Astrocyte of the cerebellum (primary cell): ENCODE measurements at regions not wholly inside any gene's neighbourhood (a gene's known extent, or its start where the extent isn't known, plus 50 kb on each side); places are given as distances from the start of the nearest gene placed in this dataset.

Experiments
- DNase-seq: peaks from one replicate; pipeline ENCODE4 v3.0.0-alpha.2; 2011; ENCODE audit warnings: low read depth
- H3K4me3 ChIP-seq: 2 replicates; pipeline ENCODE4 v1.5.1; 2011; ENCODE audit warnings: mild to moderate bottlenecking, low read depth, low read length, moderate library complexity
- in situ Hi-C: cut with HindIII; loops from 2 replicates; pipeline ENCODE4 v1.10.0; 2017; ENCODE audit warnings: low sequenced_read_pairs
- TF ChIP-seq, protein P1 (sequence below): IDR thresholded peaks from 2 replicates; pipeline ENCODE4 v1.5.1; 2012; ENCODE audit warnings: low read length, low read depth, moderate library complexity, mild to moderate bottlenecking; ENCODE audit errors: missing control alignments

DNA sequence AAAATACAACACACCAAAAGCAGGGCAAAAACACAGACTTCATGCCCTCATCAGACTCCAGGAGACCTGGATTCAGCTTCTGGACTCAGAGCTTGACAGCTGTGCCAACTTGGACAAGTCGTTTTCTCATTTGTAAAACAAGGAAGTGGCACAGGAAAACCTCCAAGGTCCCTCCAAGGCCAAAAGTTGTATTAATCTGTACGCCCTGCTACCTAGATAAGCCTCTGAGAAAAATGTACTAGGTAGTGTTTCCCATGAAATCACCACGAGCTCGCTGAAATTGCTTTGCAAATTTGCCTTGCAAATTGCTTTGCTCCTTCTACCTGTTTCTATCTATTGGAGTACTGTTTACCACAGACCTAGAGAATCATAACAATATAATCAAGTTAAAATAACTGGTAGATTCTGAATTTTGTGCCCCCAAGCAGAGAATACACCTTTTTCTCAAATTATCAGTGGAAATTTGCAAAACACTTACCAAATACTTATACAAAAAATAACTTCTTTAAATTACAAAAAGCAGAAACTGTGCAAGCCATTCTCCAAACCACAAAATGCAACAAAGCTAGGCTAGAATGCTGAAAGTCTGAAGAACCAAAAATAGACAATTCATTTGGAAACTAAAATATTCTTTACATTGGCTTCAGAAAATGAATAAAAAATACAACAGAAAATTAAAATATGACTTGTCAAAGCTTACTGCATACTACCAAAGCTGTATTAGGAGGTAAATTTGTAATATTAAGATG lies 158.1 kb upstream of the CHST15 start:
- TF ChIP-seq, protein P1, sequence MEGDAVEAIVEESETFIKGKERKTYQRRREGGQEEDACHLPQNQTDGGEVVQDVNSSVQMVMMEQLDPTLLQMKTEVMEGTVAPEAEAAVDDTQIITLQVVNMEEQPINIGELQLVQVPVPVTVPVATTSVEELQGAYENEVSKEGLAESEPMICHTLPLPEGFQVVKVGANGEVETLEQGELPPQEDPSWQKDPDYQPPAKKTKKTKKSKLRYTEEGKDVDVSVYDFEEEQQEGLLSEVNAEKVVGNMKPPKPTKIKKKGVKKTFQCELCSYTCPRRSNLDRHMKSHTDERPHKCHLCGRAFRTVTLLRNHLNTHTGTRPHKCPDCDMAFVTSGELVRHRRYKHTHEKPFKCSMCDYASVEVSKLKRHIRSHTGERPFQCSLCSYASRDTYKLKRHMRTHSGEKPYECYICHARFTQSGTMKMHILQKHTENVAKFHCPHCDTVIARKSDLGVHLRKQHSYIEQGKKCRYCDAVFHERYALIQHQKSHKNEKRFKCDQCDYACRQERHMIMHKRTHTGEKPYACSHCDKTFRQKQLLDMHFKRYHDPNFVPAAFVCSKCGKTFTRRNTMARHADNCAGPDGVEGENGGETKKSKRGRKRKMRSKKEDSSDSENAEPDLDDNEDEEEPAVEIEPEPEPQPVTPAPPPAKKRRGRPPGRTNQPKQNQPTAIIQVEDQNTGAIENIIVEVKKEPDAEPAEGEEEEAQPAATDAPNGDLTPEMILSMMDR: no peak
- in situ Hi-C loops: no loop called here
- no peak for DNase-seq
- no peak overlapping the region for H3K4me3 ChIP-seq

DNA sequence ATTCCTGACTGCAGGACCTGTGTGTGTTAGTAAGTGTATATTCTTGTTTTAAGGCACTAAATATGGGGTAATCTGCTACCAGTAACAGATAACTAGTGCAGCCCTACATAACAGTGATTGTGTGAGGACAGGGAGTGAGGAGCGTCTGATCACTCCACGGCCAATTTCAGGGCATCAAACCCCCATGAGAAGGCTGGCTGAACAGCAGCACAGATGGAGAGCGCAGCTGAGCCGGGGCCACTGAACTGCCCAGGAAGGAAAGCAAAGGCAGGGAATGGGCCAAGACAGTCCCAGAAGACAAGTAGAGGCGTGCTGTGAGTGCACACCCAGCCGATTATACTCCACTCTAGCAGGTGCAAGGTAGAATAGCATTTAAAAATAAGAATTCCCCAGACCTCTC lies 157.1 kb upstream of the CHST15 start:
- no peak overlapping the region for H3K4me3 ChIP-seq
- in situ Hi-C loops: no loop called here
- no peak for DNase-seq
- TF ChIP-seq, protein P1: no peak

DNA sequence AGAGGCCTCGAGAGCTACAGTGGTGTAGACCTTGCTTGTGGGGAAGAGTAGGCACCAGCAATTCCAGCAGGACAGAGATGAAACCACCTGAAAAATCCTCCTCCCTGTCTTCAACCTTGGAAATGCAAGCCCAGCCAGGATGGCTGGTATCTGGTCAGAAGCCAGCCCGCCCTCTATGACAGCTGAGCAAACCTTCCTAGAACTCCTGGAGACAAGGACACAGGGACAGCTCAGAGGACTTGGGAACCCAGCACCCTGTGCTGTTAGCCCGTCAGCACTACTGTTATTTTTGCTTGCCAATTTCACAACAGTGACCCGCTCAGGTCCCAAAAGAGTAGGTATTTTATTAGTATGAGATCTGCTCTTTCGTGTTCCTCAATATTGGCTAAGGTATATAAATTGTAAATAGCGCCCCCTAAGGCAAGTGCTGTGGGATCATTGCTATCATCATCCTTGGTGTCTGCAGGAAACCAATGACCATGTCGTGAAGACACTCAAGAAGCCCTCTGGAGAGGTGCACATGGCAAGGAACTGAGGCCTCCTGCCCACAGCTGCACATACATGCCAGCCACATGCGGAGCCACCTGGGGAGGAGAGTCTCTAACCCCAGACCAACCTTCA lies 156.5 kb upstream of the CHST15 start:
- TF ChIP-seq, protein P1: no peak
- H3K4me3 ChIP-seq: no peak overlapping the region
- DNase-seq: no peak
- in situ Hi-C loops: no loop called here

DNA sequence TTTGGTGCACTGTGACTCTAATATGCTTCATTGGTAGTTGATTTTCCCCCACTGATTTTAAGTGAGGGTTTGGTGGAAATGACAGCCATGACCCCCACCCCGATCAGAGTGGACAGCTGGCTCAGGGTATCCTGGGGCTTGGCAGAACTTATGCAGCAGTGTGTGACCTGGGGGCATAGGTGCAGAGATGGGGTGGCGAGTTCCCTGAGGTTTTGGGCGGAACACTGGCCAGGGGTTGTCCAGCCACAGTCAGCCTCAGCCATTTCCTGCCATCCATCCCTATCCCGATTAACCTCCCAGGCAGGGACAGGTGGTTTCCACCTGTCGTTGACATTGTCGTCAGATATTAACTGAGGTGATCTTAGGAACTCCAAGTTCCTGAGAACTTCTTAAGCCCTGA lies 155.8 kb upstream of the CHST15 start:
- H3K4me3 ChIP-seq: no peak overlapping the region
- in situ Hi-C loops: no loop called here
- TF ChIP-seq, protein P1: no peak
- no peak for DNase-seq

DNA sequence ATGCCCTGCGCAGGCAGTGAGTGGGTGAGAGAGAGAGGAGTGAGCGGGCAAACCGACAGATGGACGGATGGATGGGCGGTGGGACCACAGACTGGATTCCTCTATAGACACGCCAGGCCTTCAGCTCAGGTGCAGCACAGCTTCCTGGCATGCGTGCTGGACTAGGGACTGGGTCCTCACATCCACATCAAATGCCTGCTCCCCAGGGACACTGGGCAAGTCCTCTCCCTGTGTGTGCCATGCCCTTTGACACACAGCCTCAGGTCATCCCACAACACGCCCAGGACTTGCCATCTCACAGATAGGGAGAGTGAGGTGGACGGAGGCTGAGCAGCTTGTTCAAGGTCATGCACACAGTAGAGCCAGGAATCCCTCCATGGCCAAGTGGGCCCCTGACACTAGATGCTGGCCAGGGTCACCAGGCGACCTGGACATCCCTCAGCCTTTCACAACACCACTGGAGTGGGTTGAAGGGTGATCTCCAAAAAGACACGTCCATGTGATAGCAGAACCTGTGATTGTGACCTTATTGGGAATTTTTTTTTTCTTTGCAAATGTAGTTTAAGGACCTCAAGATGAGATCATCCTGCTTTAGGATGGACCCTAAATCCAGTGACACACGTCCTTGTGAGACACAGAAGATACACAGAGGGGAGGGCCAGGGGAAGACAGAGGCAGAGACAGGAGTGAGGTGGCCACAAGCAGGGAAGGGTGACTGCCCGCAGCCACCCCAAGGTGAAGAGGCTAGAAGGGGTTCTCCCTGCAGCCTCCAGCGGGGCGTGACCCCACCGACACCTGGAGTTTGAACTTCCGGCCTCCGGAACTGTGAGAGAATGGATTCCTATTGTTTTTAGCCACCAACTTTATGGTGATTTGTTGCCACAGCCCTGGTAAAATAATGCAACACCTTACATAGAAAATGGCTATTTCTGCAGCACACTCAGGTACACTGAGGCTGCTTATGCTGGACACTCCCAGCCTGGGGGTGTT lies 155.0 kb upstream of the CHST15 start:
- TF ChIP-seq, protein P1: no peak
- no peak for DNase-seq
- in situ Hi-C loops: no loop called here
- no peak overlapping the region for H3K4me3 ChIP-seq

DNA sequence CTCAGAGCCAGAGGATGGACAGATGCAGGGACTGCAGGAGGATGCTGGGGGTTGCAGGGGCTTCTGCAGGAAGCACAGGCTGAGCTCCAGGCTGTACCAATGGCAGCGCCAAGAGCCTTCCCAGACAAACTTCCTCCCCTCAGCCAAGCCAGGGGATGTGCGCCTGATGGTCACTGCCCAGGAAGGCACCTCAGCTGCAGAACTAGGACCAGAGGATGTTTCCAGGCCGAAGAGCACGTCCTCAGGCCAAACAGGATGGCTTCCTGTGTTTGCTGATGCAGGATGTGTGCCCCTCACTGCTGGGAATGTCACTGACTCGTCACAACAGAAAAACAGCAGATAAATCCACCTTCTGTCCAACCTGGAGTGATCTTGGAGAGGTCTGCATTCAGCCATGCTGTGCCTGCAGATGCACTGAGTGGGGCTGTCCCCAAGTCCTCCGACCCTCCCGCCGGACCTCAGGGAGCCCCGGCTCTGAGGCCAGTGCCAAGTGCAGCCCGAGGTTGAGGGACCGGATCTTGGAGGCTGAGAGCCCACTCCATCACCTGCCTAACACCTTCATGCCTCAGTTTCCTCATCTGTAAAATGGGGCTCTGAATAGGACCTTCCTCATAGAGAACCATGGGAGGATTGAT lies 152.5 kb upstream of the CHST15 start:
- in situ Hi-C loops: no loop called here
- TF ChIP-seq, protein P1: no peak
- no peak for DNase-seq
- no peak overlapping the region for H3K4me3 ChIP-seq
